HG03378 (cell line): ENCODE measurements at regions not wholly inside any gene's neighbourhood (a gene's known extent, or its start where the extent isn't known, plus 50 kb on each side); places are given as distances from the start of the nearest gene placed in this dataset.
"Not testable (repeated sequence)": the region's sequence is repeated elsewhere in the genome, so short reads cannot be mapped to it uniquely, and the experiment has no call there.

ENCODE experiments used
- ATAC-seq: cut with Tn5 transposase; IDR thresholded peaks from one replicate; pipeline ENCODE4 v1.9.1; 2021; ENCODE audit warnings: mild to moderate bottlenecking, moderate library complexity; ENCODE audit not compliant: unreplicated experiment

DNA sequence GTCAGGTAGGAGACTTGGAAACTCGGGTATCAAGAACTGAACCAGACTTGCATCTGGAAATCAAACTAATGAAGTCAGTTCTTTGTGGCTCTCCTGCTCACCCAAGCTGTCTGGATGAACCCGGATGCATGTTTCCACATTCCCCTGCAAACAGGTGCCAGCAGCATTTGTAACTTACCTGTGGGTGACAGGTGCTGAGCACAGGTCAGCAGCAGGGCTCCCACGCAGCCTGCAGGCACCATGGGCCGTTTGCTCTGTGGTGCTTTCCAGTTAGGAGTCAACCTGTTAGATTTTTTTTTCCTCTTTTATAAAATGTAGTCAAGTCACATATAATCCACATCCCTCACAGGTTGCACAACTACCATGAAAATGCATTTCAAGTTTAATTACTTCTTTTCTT, 385.6 kb upstream of the ADGRL3 start:
- no peak for ATAC-seq

DNA sequence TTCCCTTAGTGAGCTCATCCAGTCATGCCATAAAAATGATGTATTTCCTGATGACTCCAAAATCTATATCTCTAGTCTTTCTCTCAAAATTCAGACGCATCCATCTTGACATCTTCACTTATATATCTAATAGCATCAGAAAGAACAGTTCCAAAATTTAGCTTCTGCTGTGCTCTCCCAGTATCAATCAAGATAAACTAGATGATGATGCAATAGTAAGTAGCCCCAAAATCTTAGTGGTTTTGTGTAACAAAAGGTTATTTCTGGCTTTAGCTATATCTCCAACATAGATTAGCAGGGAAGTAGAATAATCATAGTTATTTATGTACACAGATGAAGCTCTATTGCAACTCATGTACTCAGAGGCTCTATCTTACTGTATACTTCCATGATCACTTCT, 382.5 kb upstream of the ADGRL3 start:
- no peak for ATAC-seq

DNA sequence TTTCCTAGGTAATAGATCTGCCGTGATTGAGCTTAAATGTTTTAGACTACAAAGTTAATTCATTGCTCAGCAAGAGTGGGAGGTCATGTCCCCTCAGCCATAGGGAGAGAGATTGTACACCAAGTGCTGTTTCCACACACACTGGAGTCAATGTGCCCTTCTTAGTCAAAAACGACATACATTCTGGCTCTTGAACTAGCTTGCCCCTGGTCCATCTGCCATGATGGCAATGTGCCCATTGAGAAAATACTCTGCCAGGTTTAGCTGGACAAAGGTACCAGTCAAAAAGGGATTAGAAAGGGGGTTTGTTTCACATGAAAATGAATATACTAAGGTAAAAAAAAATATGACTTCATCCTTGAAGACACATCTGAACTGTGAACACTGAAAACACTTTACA, 377.1 kb upstream of the ADGRL3 start:
- no peak for ATAC-seq

DNA sequence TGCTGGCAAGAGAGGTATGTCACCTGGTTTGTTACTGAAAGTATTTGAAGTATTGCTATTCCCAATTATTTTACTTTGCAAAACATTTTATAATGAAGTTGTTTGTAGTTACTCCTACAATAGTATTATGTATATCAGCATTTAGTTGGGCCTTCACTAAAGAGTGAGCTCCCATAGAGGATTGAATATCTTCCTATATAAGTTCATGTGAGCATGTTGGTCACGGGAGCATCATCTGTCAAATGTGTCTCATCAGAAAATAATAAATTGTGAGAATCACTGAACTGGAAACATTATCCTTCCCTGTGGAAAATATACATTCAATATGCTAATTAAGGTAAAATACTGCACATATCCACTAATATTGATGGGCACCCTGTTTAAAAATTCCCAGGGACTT, 360.1 kb upstream of the ADGRL3 start:
- ATAC-seq = no peak

DNA sequence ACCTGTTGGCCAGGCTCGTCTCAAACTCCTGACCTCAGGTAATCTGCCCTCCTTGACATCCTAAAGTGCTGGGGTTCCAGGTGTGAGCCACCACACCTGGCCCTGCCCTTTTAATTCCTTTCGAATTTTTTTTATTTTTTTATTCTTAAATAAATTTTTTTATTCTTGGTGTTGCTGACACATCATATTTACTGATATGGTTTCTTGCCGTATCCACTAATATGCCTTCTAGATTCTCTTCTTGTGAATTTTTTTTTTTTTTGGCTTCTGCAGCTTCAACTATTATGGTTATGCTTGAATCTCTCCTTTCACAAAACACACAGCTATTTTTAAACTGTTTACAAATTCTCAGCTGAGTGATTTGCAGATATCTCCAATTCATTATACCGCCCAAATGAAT, 353.4 kb upstream of the ADGRL3 start:
- ATAC-seq = no peak

DNA sequence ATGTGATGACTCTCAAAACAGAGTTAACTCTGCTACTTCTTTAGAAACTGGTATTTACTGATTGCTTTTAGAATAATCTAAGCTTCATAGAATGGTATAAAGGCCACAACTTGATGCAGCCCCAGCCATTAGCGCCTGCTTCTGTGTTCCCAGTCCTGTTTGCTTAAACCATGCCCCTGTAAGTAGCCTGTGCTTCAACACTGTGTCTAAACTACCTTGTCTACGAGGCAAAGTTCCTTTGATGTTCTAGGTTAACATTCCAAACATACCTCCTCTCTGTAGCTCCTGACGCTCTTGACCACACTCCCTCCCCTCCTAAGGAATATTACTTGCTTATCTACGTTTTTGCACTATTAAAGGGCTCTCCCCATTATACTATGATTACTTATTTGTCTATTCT, 352.5 kb upstream of the ADGRL3 start:
- no peak for ATAC-seq

DNA sequence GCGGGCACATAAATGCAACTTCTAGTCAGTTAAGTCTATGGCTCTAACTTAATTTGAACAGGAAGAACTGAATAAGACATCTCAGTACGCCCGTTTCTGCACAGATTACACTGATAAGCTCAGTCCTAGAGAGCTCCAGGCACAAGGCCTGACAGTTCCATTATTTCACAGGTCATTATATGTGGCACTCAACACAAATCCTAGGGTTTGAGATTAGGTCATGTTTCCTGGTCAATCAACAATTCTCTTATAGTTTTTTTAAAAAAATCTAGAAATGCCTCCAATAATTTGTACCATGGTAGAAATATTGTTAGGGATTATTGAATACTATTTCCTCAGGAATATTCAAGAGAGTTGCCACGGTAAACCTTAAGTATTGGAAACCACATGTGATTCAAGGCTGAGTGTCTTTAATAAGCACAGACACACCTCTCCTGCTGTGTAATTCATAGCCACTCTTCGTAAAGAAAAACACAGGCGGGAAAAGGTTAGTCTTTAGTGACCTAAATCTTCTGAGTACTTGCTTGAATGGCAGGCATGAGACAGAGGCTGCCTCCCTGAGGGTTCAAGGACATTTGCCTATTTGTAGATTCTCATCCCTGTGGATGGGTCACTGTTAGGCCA, 342.9 kb upstream of the ADGRL3 start:
- ATAC-seq = no peak

DNA sequence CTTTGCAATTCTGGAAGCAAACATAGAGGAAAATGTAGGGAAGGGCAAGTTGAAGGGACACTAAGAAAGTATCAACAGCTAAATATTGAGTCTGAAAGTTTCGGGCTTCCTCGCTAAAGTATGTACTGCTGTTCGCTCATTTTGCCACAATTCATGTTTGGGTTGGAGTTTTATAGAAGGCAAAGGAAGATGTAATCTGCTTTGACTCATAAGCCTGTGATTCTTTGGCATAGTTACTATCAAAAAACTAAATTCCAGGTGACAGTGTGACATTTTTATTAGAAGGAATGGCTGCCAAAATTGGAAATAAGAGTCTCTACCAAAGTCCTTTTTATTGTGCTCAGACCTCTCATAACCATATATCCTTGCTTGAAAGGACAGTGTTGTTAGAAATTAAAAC, 336.7 kb upstream of the ADGRL3 start:
- no peak for ATAC-seq

DNA sequence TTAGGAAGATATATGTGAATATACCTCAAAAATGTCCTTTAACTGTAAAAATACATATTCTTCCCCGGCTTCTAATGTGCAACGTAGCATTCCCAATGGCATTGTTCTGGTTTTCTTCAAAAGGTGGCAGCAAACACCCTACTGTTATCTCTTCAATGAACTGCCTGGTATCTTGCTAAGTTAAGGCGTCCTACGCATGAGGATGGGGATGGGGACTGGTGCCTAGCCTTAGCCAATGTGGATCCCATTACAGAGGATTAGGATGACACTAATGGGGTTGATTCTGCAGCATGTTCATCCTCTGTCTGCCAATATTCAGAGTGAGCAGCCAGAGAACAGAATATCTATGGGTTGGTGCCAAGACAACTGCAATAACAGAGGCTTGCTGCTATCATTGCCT, 334.9 kb upstream of the ADGRL3 start:
- ATAC-seq = no peak

DNA sequence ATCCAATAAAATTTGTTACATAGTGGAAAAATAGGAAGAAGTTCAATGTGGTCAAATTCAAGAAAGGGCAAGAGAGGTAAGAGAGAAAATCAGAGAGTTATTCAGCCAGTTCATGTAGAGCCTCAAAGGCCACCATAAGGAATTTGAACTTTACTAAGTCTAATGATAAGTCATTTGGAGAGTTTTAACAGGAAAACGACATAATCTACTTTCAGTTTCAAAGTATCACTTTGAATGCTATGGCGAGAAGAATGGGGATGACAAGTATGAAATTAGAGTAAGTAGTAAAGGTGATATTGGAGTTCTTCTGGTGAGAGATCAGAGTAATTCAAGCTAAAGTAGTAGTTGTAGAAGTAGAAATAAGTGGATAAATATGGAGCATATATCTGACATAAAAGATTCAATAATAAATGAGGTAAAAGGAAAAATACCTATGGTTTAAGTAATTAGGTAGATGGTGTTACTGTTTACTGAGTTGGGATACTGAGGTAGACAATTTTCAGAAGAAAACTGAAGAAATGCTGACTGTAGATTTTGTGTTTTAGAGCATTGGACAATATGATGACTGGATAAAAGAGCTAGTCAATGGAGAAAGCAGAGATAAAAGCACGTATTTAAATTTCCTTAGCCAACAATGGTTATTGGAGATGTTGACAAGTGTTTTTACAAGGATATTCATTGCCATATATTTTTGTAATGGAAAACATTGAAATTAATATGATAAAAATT, 331.7 kb upstream of the ADGRL3 start:
- no peak for ATAC-seq

DNA sequence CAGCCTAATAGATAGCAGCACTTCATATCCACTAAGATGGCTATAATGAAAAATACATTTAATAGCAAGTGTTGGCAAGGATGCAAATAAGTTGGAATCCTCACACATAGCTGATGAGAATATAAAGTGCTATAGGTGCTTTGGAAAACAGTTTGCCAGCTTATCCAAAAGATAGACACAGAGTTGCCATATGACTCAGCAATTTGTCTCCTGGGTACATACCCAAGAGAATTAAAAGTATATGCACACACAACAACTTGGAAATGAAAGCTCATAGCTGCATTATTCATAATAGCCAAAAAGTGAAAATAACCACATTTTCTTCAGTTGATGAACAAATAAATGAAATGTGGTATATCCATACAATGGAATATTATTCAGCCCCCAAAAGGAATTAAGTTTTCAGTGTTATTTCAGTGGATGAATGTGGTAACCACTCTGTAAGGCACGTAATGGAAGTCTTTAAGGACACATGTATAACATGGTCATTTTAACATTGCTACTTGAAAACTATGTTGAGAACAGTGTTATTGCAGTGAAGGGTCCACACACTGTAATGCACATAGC, 320.9 kb upstream of the ADGRL3 start:
- no peak for ATAC-seq

DNA sequence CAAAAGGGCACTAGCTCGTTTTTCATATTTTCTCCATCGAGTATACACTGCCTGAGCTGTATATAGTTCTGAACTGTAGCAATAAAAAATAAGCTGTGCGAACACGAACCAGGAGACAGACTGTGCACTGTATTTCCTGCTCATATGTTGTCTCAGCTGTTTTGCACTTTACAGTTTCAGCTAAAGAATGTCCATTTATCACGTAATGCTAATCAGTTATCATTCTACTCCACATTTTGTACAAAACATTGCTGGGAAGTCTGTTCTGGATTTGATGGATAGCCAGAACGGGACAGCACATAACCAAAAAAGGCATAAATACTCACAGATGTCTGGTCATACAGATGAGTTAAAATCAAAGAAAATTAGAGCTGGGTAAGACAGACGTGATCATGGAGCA, 315.5 kb upstream of the ADGRL3 start:
- ATAC-seq = no peak

DNA sequence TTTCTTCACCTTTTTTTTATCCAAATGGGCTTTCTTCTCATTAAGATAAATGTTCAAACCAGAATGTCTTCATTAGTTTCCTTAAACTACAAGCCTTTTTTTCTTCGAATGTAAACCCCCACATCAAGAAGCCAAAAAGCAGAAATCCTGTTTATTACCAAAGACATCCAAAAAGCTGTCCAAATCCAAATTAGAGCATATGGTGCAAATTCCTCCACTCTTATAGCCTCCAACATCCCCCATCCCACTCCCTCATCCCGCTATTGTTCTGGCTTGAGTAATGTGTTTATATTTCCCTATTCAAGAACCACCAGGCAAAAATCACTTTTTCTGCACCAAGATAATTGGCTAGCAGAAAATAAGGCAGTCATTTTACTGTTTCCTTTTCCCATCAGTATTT, 315.1 kb upstream of the ADGRL3 start:
- ATAC-seq = no peak

DNA sequence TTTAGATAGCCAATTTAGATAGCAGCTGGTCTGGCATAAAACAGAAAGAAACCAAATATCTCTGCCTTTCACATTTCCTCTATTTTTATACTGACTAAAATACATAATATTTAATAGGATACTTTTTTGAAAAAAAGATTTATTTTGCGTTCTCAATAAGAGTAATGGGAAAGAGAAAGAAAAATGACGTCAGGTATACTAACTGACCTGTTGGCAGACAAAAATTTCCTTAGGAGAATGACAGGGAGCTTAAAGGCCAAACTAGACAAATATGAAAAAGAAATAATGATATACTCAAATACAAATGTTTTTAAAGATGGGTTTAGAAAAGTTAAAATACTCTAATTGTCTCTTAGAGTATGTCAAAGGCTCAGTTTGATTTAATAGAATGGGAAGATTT, 309.4 kb upstream of the ADGRL3 start:
- no peak for ATAC-seq

DNA sequence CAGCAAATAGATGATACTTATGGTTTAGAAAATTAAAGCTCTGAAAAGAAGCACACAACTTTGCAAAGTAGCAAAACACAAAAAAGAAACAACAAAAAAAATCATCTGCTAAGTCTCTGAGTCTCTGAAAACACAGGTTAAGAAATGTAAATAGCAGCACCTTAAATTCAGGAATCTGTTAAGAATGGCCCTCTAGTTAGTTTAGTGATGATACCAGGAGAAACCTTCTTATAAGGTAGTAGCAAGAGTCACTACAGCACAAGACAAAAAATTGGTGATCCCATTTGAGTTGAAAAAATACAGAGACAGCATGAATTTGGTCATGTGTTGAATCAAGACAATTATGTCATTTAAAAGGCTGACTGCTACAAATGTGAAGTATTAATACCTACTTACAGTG, 308.2 kb upstream of the ADGRL3 start:
- no peak for ATAC-seq

DNA sequence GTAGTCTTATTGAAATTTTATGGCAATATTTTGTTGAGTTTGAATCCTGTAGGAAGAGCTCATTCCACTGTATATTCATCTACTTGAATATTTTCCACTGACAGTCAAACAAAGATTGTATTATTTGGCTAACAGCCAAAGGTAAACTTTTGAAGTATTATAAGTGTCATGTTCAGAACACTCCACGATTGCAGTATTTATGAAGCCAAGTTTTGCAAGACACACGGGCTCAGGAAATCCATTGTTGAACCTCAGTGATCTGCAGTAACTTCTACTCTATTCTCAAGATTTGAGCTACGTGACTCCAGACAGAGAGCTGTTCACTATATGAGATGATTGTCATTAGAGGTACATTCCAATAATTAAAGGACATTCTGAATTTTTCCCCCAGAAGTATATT, 302.7 kb upstream of the ADGRL3 start:
- no peak for ATAC-seq

DNA sequence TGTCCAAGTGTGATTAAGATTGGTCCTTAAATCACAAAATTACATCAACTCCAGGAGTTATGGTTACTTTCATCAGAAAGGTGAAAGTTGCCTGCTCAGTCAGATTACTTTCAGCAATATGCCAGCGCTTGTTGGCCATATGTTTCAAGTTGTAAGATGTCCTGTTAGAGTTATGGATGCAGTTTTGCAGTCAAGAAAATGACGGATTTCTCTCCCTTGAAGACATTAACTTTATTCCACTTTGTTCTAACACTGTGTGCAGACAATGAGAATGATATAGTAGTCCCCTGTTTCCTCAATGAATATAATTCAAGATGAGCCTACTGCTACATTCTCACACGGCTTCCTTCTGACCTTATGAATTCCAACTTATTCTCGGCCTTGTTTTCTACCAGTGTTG, 295.0 kb upstream of the ADGRL3 start:
- ATAC-seq = no peak

DNA sequence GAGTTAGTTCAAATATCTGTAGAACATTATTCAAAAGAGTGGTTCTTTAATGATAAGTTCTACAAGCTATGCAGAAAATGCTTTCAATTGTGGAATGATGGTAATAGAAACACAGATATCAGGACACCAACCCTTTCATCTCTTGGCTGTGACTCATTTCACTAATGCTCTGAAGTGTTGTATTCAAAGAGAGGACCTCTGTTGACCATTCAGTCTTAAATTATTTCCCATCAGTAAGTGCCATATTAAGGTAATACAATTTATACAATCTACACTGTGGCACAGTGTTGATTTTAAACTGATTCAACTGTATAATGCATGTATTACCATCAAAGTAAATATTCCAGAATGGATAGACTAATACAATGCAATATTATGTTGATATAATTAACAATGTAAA, 289.0 kb upstream of the ADGRL3 start:
- ATAC-seq = no peak

DNA sequence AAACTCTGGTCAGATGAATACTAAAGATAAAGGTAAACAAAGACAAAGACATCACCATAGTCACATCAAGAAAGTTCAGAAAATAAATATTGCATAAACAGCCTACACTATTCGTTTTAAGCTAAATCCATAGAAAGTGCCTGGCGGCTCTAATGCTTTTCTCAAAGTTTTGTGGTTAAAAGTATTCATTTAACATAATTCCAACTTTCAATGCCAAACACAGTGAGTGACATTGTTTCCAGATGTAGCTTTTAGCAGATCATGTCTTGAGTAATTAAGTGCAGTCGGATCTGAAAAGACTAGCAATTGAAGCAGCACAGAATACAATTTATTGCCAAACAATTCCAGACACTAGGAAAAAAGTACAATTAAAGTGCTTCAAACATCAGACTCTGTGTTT, 287.1 kb upstream of the ADGRL3 start:
- ATAC-seq = no peak

DNA sequence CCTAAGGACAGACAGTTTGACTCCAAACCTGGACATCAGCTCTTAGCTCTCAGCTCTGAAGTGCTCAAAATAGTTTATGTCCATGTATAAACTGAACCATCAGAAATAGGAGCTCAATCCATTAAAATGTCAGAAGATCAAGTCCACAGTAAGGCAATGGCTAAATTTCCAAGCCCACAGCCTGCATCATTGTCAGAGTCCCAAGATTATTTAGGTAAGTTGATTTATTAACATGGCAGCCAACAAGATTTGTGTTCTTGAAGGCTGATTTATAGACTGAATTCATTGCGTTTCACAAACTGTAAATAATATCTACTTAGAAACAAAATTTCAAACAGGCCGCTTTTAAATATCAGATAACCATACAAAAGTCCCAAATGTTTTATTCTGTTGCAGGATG, 286.5 kb upstream of the ADGRL3 start:
- ATAC-seq = no peak

DNA sequence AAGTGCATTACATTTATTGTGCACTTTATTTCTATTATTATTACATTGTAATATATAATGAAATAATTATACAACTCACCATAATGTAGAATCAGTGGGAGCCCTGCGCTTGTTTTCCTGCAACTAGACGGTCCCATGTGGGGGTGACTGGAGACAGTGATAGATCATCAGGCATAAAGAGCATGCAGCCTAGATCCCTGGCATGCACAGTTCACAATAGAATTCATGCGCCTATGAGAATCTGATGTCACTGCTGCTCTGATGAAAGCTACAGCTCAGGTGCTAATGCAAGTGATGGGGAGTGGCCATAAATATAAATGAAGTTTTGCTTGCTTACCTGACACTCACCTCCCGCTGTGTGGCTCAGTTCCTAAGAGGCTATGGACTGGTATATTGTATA, 278.4 kb upstream of the ADGRL3 start:
- not testable (repeated sequence) for ATAC-seq

DNA sequence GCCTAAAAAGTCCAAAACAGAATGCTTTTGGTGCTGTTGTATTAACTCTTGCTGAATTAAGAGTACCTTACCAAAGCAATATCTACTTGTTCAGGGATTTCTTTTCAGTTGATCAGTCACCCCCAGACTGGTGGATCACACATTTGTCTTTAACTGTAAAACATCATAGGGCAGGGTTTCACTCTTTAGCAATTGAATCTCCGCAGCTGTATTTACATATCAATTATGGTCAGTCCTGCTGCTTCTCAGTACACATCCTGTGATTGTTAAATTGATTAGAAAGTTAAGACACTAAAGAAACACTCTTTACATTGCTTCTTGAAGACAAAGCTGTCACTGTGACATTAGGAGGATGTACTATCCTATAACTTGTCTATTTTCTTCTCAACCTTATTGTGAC, 277.1 kb upstream of the ADGRL3 start:
- ATAC-seq = no peak

DNA sequence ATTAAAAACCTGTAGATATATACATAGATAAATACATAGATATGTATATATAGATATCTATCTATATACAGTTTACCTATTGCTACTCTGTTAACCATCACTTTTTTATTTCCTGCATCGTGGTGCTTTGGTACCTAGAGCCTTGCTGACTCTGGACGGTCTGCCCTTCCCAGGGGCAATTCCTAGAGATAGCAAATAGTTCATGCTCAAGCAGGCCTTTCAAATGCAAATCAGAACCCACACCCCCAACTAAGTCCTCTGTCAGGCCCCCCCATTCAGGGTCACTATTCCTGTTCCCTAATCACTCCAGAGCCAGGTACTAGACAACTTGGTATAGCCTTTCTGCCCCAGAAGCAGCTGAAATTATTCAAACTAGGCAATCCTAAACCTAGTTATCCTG, 273.5 kb upstream of the ADGRL3 start:
- ATAC-seq = no peak
